GM23338 (cell line): ENCODE measurements at regions not wholly inside any gene's neighbourhood (a gene's known extent, or its start where the extent isn't known, plus 50 kb on each side); places are given as distances from the start of the nearest gene placed in this dataset.
"Not testable (repeated sequence)": the region's sequence is repeated elsewhere in the genome, so short reads cannot be mapped to it uniquely, and the experiment has no call there.

Experiments used
- CREB1 ChIP-seq: fragments of 250-450 bp; sonication (Bioruptor Pico); IDR thresholded peaks from 2 replicates; pipeline ENCODE4 v1.5.0; 2020; ENCODE audit warnings: low read depth, mild to moderate bottlenecking, moderate library complexity
- CTCF ChIP-seq, 2 experiments: fragments of 200-600 bp in 1 of 2; sonication (generic) in 1 of 2; conservative IDR thresholded peaks; 2 replicates each; pipeline versions ENCODE4 v1.5.1 to v1.6.1; 2016 to 2017; ENCODE audit warnings: antibody characterized with exemption in 2 of 2, low read depth in 2 of 2, mild to moderate bottlenecking in 2 of 2, moderate library complexity in 1 of 2
- ETS1 ChIP-seq: IDR thresholded peaks from 2 replicates; pipeline ENCODE4 v1.6.1; 2016; ENCODE audit warnings: antibody characterized with exemption
- EZH2 ChIP-seq: fragments of 200-600 bp; sonication (generic); IDR thresholded peaks from one replicate; pipeline ENCODE4 v1.8.0; 2017; ENCODE audit warnings: antibody characterized with exemption, mild to moderate bottlenecking, low read depth; ENCODE audit not compliant: unreplicated experiment
- EZH2phosphoT487 ChIP-seq: fragments of 200-600 bp; sonication (generic); IDR thresholded peaks from one replicate; pipeline ENCODE4 v1.8.1; 2018; ENCODE audit warnings: antibody characterized with exemption; ENCODE audit not compliant: unreplicated experiment
- JUNB ChIP-seq: IDR thresholded peaks from one replicate; pipeline ENCODE4 v1.6.1; 2016; ENCODE audit warnings: antibody characterized with exemption; ENCODE audit not compliant: unreplicated experiment
- NANOG ChIP-seq: IDR thresholded peaks from 2 replicates; pipeline ENCODE4 v1.6.1; 2016; ENCODE audit warnings: antibody characterized with exemption, borderline replicate concordance
- POLR2AphosphoS5 ChIP-seq: IDR thresholded peaks from 2 replicates; pipeline ENCODE4 v1.6.1; 2016; ENCODE audit warnings: antibody characterized with exemption, low read depth
- REST ChIP-seq: IDR thresholded peaks from one replicate; pipeline ENCODE4 v1.6.1; 2018; ENCODE audit warnings: antibody characterized with exemption; ENCODE audit not compliant: unreplicated experiment
- STAT1 ChIP-seq: IDR thresholded peaks from one replicate; pipeline ENCODE4 v1.6.1; 2016; ENCODE audit warnings: antibody characterized with exemption; ENCODE audit not compliant: unreplicated experiment
- ZNF331 ChIP-seq: fragments of 250-450 bp; sonication (Bioruptor Pico); IDR thresholded peaks from 2 replicates; pipeline ENCODE4 v1.5.0; 2020; ENCODE audit warnings: low read depth, mild to moderate bottlenecking, moderate library complexity
- ZNF462 ChIP-seq: fragments of 250-450 bp; sonication (Bioruptor Pico); IDR thresholded peaks from 2 replicates; pipeline ENCODE4 v1.5.0; 2020; ENCODE audit warnings: mild to moderate bottlenecking, moderate library complexity

- TF ChIP-seq REST; POLR2AphosphoS5; CTCF (conservative IDR thresholded peaks at IDR 0.05; ENCODE audit: low read depth in 2 of 2); ZNF331 (CRISPR knock-in tag); EZH2; EZH2phosphoT487; JUNB; STAT1; CREB1 (CRISPR knock-in tag); NANOG; ZNF462 (CRISPR knock-in tag); ETS1: not testable (repeated sequence)
These were observed 95.0 kb downstream of the TRIM69 start for GRCh38 chr15:44831409-44831741.
